ENCODE measurements at regions not wholly inside any gene's neighbourhood (a gene's known extent, or its start where the extent isn't known, plus 50 kb on each side); places are given as distances from the start of the nearest gene placed in this dataset.

GRCh38 chr16:79316004-79316458 is 284.5 kb downstream of the MAF start:
- TF ChIP-seq NR2C2 (CRISPR knock-in tag; IDR thresholded peaks at IDR 0.05) (no peak), ZNF317 (CRISPR knock-in tag; IDR thresholded peaks at IDR 0.05; ENCODE audit: borderline replicate concordance, low read depth) (no peak), FOXJ3 (CRISPR knock-in tag; IDR thresholded peaks at IDR 0.05; ENCODE audit: borderline replicate concordance) (no peak), CTCF (IDR thresholded peaks at IDR 0.05) (no peak), MAX (CRISPR knock-in tag; IDR thresholded peaks at IDR 0.05) (no peak), ZNF512 (CRISPR knock-in tag; IDR thresholded peaks at IDR 0.05; ENCODE audit: borderline replicate concordance) (no peak), CREB1 (CRISPR knock-in tag; IDR thresholded peaks at IDR 0.05) (no peak), ZNF121 (CRISPR knock-in tag; IDR thresholded peaks at IDR 0.05) (no peak), FOXK1 (CRISPR knock-in tag; IDR thresholded peaks at IDR 0.05) (no peak)
